GM10266 (cell line): ENCODE measurements at regions not wholly inside any gene's neighbourhood (a gene's known extent, or its start where the extent isn't known, plus 50 kb on each side); places are given as distances from the start of the nearest gene placed in this dataset.

Experiments
- DNase-seq: peaks from one replicate; pipeline ENCODE4 v3.0.0; 2012; ENCODE audit errors: extremely low spot score
- CTCF ChIP-seq: IDR thresholded peaks from 2 replicates; pipeline ENCODE4 v1.5.1; 2012; ENCODE audit warnings: mild to moderate bottlenecking, low read depth; ENCODE audit not compliant: control insufficient read depth, insufficient read depth; ENCODE audit errors: missing control alignments

DNA sequence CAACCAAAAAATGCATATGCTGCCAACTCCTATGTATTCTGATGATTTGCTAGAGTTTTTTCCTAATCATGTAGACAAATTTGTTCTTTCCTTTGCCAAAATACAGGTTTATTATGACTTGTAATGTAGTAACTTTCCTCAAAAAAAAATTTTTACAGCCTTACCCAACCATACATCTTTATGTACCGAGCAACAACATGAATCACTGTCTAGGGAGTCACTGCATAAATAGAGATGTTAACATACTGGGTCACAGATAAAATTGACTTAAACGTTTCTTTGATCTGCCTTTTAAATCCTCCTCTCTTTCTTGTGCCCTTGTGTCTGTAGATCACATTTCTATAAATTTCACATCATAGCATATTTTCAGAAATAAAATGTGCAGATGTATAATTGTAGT lies 143.6 kb downstream of the MBD2 start:
- DNase-seq: no peak
- TF ChIP-seq CTCF: no peak

DNA sequence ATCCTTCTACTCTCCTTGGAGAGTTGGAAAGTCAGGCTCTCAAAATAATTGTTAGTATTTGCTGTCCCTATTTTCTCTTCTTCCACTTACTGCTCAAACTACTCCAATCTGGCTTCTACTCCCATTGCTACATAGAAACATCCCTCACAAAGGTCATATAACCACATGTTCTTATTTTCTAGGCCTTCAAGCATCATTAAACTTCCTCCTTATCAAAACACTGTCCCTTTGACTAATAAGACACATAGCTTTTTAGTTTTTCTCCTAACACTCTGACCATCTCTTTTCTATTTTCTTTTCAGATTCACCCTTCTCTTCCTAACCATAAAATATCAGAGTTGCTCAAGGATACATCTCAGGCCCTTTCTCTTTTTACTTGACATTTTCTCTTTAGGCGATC lies 148.3 kb downstream of the MBD2 start:
- DNase-seq: no peak
- no peak for TF ChIP-seq CTCF

DNA sequence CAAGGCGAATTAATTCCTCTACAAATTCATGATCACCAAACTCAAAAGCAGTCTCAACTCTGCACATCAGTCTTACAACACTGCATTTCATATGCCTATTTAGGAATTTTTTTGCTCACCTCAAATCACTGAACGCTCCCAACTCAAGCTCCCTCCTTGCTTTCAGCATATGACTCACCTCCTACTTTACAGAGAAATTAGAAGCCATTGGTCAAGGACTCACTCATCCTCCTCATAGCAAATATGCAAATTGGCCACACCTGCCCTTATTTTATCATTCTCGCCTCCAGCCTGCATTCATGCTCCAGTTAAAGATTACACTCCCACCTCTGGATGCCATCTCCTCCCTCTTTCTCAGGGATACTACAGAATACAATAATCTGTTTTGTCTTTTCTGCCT lies 148.8 kb downstream of the MBD2 start:
- TF ChIP-seq CTCF: no peak
- no peak for DNase-seq

GRCh38 chr18:54069729-54070128 lies 154.7 kb downstream of the MBD2 start:
- no peak for TF ChIP-seq CTCF
- DNase-seq: no peak

DNA sequence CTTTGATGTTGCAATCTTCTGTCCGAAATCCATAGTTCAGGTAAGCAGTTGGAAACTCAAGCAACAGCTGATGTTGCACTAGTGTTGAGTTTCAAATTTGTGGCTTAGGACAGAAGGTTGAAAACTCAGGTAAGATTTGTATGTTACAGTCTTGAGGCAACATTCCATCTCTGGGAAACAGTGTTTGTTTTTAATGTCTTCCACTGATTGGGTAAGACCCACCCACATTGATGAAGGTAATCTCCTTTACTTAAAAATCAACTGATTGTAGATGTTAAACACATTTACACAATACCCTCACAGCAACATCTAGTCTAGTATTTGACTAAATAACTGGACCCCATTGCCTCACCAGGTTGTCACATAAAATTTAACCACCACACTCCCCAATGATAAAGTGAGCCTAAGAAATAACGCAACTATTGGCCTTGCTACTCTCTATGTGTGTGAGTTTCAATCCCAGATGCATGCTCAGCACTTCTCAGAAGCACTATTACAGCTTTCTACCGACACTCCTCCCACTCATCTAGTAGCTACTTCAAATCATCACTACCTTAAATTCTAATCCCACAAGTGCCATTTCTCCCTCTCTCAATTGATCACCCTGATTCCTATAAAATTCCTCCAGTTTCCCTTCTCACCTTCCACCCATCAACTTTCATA lies 164.0 kb downstream of the MBD2 start:
- DNase-seq: no peak
- no peak for TF ChIP-seq CTCF

DNA sequence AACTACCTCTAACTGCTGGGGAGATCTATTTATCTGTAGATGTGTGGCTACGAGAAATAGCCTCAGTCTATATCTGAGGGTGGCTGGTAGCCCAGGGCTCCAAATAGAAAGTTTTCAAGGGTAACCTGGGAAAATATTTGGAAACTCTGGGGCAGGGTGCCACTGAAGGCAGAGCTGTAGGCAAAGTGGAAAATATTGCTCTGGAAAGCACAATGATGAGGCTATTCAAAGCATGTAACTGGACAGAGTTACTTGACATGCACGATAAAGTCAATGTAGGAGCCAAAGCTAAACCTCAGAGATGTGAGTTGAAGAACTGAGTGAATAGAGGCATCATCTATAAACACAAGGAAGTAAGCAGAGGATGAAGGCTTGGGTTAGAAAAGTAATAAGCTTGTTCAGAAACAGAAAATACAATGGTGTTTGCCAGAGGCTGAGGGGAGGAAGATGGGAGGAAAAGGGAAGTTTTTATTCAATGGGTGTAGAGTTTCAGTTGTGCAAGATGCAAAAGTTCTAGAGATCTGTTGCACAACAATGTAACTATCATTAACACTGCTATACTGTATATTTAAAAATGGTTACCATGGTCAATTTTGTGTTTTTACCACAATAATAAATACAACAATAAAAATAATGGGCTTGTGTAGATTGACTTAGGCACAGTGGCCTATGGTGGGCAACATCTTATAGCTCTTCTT lies 171.6 kb downstream of the MBD2 start:
- DNase-seq: no peak

DNA sequence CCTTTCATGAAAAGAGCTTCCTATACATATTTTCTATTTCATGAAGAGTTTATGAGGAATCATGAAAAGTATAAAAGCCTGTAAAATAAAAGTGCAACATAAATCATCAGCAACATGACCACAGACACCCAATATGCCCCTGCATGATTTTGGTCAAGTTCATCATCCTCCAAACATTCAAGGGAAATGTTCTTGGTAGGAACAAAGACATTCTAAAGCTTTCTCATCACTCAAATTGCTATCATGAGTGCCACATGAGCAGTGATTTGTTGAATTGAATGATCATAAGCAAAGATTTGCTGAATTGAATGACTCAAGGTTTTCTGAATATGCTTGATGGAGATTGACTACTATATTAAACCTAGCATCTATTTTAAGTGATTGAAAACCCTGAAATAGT lies 172.2 kb downstream of the MBD2 start:
- no peak for DNase-seq
- no peak for TF ChIP-seq CTCF

More for the DNA sequence above, 171.6 kb downstream of the MBD2 start:
- no peak for TF ChIP-seq CTCF
